Activated CD4-positive, CD25-positive, alpha-beta regulatory T cell treated with anti-CD3 and anti-CD28 coated beads, Interleukin-2, amount 50 U/mL, for 16 hours (primary cell): ENCODE measurements at regions not wholly inside any gene's neighbourhood (a gene's known extent, or its start where the extent isn't known, plus 50 kb on each side); places are given as distances from the start of the nearest gene placed in this dataset.

ENCODE experiments used
- DNase-seq: peaks from one replicate; pipeline ENCODE4 v3.0.0-alpha.2; 2020; ENCODE audit warnings: low read depth, low spot score

DNA sequence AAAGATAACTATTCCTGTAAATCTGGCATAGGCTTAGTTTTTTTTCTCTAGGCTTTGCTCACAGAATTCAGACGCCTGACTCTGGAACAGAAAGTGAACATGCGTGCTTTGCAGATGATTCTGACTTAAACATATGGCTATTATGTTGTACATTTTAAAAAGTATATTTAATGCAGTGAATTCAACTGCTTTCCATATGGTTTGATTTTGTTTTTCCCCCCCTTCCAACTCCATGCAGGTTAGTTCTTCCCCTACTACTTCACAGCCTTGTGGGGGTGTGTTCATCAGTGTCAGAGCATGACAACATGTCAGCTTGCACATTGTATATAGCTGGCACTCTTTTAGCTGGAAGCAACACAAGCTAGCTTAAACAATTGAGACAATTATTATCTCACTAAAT lies 226.8 kb downstream of the TMEM167A start:
- no peak for DNase-seq

DNA sequence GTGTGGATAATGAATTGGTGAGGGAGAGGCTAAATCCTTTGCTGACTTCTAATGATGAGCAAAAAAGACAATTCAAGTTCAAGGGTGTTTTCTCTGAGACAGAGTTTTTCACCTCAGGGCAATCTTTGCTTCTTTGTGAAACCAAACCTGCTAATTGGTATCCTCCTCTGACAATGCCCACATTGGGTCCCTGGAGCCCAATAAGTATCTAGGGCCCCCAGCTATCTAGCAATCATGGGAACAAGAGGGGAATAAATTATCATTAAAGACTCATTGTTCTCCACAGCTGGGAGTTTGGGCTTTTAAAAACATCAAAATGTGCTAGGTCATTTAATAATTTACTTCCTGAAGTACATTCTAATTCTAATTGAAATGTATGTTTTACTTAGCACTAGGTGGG lies 227.3 kb downstream of the TMEM167A start:
- no peak for DNase-seq

DNA sequence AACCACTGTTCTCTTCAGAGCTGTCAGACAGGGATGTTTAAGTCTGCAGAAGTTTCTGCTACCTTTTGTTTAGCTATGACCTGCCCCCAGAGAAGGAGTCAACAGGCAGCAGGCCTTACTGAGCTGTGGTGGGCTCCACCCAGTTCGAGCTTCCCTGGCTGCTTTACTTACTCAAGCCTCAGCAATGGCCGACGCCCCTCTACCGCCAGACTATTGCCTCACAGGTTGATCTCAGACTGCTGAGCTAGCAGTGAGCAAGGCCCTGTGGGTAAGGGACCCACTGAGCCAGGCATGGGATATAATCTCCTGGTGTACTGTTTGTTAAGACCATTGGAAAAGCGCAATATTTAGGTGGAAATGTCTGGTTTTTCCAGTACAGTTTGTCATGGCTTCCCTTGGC lies 229.6 kb downstream of the TMEM167A start:
- no peak for DNase-seq

DNA sequence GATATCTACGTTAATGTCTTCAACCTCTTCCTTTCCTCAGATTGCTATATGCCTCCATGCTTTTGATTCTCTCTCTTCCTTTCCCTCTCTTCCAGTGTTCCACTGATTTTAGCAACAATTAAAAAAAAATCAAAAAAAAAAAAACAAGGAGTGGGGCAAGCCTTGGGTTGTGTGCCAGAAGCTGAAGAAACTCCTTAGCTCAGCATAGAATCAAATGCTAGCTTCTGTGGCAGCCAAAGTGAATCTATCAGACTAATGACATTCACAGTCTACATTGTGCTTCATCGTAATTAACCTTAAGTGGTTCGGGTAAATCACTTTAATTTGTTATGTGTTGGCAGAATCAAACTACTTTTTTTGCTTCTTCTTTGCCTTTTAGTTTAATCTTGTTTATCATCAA lies 237.3 kb downstream of the TMEM167A start:
- DNase-seq, result no peak

DNA sequence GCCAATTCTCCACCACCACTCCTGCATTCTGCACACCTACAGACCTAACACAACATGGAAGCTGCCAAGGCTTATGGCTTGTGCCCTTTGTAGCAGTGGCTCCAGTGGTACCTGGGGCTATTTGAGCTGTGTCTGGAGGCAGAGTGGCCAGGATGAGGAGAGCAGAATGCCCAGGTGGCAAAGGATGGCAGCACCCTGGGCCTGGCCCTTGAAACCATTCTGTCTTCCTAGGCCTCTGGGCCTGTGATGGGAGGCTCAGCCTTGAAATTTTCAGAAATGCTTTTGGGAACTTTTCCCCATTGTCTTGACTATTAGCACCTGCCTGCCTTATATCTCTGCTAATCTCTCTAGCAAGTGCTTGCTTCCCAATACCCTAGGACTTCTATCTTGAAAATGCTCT lies 241.7 kb downstream of the TMEM167A start:
- DNase-seq, result no peak

DNA sequence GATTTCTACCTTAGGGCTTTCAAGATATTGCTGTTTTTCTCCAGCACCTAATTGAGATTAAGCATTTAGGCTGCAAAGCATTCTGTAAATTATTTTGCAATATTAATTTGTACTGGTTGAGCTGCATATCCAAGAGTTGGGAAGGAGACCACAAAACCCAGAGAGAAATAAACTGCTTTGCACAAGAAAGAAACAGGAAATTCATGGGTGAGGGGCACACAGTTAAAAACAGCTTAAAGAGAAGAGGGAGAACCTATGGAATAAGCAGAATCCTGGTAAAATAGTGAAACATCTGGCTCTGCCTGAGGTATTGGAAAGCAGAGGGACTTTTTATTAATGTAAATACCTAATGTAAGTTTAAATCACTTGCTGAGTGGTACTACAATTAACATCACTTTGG lies 243.0 kb downstream of the TMEM167A start:
- no peak for DNase-seq

DNA sequence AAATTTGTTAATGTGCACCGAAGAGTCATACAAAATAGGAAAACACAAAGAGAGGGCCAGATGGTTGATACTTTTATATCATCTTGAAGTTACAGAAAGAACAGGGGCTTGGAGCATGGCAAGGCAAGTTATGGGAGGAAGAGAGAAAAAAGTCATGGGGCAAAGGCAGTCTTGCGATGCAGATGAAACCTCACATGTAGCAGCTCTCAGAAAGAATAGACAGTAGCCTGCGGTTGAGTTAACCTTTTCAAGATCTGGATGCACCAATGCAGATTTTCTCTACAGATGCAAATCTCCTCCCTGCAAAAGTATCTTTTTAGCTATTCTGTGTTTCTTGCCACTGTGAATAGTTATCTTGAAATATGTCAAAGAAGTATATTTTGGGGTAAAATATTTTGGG lies 243.9 kb downstream of the TMEM167A start:
- no peak for DNase-seq

DNA sequence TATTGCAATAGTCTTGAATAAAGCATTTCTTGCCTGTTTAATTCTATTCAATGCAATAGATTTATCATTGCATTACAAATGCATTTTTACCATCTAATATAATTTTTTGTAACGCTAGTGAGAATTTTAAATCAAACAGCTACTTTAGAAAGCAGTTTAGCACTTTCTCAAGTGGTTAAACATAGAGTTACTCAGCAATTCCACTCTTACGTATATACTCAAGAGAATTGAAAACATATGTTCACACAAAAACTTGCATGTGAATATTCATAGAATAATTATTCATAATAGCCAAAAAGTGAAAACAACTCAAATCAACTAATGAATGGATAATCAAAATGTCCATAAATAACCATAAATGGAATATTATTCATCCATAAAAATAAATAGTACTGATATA lies 244.7 kb downstream of the TMEM167A start:
- DNase-seq, result no peak

DNA sequence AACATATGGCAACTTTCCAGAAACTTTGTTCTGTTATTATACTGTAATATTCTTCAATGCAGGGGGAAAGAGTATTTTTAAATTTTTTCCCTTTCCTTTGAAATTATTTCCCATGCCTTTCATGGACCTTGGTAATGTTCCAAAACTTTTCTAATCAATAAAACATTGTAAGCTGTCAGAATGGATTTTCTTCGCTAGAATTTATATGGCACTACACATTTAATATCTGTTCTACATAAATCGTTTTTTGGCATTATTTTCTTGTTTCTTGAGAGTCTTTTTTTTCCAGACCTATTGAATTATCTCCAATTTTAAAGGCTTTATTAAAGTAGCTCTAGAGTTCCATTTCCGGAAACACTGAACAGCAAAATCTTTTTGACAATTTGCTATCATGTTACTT lies 249.0 kb downstream of the TMEM167A start:
- DNase-seq, result no peak

DNA sequence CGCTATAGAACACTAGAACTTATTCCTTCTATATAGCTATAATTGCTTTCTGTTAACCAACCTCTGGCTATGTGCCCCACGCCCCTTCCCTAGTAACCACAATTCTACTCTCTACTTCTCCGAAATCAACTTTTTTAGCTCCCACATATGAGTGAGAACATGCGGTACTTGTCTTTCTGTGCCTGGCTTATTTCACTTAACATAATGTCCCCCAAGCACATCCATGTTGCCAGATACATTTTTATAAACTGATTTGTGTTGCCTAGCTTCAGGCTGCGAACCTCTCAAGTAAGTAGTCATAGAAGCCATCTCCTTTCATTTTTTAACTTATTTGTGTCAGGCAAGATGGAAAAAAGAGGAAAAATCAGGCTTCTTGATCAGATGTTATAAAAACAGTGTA lies 249.5 kb downstream of the TMEM167A start:
- no peak for DNase-seq

DNA sequence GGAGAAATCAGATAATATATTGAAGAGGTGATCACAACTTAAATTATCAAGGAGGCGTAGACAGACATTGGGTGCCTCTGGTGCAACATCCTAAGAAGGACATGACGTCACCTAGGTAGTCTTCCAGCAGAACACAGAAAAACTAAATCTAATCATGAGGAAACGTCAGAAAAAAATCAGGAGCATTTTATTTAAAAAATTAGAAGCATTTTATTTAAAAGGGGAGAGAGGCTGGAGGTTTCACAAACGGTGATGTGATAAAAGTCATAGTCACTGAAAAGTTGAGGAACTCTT lies 254.6 kb downstream of the TMEM167A start:
- DNase-seq, result no peak

DNA sequence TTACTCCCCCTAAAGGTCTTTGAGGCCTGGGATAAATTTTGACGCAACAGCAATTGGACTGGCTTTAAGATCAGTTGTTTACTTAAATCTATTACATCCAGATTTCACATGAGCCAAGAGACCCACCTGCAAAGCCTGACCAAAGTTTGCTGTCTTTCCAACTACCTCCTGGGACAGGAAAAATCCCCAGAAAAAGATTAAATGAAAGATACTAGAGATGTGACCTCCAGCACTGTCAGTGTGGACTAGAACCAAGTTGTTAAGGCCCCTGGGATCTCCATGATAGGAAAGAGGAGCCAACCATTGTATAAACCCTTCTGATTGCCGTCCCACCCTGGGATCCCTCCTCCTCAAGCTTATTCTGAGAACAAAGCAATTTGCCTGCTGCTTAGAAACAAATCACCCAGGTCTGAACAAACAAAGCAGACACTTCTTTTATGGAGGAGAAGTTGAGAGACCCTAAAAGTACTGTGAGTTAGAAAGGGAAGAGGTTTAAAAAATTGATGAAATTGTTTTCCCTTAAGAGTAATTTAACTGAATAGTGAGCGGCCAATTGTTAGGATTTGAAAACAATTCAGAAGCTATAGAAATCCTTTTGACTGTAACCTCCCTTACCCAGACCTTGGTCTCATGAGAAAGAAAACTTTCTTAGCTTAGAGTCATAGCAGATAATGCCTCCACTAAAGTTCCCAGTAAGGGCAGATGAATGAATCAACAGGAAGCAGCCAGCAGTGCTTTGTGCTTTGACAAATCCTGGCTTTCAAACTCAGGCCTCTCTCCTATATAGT lies 255.2 kb downstream of the TMEM167A start:
- no peak for DNase-seq

DNA sequence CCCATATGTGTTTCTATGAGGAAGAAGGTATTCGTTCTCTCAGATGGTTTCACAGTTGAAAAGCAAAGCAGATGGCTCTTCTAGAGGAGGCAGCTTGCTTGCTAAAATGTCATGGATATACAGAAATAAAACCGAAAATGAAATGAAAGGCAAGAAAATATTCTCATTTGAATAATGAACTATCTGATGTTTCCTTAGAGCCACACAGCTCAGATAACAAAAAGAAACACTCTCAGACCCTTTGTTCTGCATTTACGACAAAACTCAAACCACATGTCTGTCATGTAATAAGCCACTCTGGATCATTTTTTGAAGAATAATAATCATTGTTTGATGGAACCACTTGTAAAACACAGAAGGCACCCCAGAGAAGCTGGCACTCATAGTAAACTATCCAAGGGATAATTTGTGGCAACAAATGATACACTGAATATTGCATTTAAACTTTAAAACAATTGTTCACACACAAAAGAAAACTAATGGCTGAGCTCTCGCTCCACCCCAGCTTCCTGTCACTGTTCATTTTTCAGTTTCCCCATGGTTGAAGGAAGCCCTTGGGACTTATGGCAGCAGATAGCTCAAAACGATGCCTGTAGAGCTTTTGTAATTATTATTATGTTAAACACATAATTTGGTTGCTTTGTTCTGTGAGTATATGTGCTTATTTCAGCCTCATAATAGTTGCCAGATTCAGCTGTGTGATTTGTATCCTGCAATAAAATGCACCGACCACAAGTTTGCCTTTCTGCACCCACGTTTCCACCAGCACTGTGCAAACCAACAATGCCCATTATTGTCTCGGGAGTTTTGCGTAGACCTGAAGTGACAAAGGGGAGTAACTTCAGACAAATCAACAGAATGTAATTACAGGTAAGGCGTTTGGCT lies 256.0 kb downstream of the TMEM167A start:
- no peak for DNase-seq

DNA sequence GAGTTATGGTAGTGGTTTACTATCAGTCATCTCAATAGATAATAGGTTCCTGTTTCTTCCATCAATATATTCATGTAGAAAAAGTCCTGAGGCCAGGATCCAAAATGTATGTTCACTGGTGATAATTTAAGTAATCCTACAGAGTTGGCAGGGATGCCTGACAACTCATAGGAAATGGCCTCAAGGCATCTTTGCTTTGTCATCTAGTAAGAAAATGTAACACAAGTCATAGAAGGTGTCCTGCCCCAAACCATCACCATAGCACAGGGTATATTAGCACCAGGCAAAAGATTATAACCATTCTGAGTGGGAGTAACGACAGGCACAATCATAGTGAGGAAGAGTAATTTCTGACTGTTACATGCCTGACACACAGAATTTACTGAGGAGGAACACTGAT lies 257.0 kb downstream of the TMEM167A start:
- no peak for DNase-seq

DNA sequence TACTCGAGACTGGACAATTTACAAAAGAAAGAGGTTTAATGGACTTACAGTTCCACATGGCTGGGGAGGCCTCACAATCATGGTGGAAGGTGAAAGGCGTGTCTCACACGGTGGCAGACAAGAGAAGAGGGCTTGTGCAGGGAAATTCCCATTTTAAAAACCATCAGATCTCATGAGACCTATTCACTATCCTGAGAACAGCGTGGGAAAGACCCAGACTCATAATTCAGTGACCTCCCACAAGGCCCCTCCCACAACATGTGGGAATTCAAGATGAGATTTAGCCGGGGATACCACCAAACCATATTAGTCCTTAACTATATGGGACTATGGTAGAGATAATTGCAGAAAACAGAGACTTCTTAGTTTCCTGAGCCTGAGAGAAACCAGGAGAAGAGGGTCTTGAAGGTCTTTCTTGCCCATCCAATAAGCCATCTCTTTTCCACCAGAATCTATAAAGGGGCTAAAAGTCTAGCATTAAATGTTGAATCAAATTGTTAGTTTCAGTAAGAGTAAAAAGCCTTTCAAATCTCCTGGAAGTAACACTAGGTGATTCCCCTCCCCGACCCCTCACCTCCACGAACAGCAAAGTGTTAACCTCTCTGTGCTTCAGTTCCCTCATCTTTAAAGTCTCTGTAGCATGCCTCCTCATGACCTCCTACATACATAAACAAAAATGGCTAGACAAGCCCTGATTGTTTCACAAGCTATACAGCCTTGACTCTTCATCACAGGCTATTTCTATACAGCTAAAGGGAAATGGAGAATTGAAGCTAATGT lies 259.1 kb downstream of the TMEM167A start:
- no peak for DNase-seq

DNA sequence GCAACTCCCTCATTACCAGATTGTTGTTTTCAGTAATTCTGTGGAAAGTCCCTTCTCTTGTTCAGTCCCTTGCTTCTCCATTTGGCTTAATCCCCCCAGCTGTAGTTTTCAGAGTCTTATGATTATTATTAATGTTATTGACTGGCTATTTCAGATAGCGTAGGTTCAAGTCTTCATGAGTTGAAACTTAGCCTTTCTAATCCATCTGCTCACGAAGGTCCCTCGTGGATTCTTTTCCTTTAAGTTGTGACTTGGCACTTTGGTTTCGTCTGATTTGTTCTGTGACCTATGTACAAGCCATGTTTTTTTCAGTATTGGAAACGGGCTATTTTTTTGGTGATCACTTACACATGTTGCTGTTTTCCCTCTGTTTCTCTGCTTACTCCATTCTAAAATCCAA lies 260.3 kb downstream of the TMEM167A start:
- no peak for DNase-seq

DNA sequence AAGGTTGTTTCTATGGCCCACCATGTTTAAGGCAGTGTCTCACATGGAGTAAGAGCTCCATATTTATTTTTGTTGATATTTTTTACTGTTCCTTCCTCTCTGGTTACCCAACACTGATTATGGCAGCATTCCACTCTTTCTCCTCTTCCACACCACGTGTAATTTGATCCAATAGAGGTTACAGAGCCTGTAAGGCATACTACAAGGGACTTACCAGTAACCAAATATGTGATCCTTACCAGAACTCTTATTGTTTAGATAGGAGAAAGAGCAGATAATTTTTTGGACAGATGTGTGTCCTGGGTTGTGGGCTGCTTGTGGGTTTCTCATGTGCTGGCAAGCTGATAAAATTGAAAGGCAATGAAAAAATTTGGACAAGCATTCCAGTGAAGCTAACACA lies 261.3 kb downstream of the TMEM167A start:
- DNase-seq, result no peak

DNA sequence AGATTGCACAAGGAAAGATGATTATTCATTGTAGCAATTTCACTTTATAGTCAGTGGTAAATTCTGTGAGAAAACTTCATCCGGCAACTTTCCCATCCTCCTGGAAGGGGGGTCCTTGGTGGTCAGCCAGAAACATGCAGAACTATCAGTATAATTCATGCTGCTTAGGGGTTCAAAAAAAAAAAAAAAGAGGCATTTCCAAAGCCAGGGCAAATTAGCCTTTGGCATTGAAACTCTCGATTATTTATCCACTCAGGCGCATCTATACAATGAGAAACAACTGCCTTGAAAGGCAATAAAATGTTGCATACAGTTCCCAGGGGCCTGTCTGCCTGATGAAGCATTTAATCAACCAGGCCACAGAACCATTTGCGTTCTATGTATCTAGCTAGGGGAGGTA lies 263.3 kb downstream of the TMEM167A start:
- DNase-seq, result no peak

DNA sequence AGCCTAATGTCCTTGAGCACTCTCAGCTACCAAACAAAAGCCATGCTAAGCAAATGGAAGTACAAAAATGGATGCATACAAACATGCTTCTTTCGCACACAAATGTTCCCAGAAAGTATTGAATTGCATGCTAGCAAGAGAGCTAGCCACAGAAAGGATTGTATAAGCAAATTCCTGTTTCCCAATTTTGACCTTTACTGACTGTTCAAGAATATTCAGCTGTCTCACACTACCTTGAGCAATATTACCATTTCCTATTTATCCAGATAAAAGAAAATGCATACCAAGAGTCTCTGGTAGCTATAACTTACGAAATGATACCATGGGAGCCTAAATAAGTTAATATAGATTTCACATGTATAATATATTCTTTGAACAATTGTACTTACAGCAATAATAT lies 264.6 kb downstream of the TMEM167A start:
- DNase-seq, result no peak

DNA sequence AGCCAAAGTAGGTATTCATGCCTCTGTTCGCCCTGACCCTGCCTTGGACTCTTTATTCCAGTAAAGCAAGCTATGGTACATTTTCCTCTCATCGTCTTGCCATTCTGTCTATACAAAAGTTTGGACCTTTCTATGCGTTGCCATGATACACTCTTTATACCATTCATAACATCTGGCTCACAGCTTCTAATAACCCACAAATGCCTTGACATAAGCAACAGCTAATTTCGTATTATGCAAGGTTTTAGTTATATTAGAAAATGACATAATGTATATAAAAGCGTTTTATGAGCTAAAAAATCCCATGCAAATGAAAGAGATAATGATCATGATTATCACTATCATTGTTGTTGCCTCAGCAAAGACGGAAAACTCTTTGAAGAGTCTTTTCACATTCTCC lies 265.7 kb downstream of the TMEM167A start:
- no peak for DNase-seq

DNA sequence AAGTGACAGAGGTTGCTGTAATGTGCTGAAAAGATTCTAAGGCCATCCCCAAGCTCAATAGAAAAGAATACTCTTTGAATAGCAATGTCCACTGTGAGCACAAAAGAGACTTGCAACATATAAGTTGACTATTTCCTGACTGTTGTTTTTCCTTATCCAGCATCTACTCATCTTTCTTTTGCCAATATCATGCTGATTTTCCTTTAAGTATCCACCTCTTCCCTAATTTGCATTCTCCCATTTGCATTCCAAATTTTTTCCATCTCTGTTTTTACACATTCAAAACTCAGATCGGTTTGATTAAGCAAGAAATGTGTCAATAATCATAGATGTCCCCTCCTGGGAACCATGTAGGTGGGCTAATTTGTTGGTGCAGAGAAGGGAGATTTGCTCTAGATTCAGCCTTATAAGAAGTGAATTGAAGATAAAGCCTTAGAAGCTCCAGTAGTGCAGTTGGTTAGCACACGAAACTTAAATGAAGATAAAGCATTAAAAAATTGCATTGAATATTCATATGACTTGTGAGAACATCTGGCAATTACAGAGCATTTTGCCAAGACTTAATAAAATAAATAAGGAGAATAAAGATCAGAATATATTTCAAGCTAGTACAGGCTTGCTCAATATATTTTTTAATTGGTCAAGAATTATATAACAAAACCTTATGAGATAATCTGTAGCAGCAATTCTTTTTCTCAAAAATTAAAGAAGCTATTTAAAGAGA lies 267.6 kb downstream of the TMEM167A start:
- DNase-seq, result no peak

DNA sequence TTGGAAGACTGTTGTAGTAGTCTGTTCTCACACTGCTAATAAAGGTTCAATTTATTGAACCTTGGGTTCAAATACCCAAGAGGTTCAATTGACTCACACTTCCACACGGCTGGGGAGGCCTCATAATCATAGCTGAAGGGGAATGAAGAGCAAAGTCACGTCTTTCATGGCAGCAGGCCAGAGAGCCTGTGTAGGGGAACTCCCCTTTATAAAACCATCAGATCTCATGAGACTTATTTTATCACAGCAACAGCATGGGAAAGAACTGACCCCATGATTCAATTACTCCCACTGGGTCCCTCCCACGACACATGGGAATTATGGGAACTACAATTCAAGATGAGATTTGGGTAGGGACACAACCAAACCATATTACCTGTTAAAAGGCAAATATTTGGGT lies 268.2 kb downstream of the TMEM167A start:
- DNase-seq, result no peak
